ENCODE measurements at regions not wholly inside any gene's neighbourhood (a gene's known extent, or its start where the extent isn't known, plus 50 kb on each side); places are given as distances from the start of the nearest gene placed in this dataset.

DNA sequence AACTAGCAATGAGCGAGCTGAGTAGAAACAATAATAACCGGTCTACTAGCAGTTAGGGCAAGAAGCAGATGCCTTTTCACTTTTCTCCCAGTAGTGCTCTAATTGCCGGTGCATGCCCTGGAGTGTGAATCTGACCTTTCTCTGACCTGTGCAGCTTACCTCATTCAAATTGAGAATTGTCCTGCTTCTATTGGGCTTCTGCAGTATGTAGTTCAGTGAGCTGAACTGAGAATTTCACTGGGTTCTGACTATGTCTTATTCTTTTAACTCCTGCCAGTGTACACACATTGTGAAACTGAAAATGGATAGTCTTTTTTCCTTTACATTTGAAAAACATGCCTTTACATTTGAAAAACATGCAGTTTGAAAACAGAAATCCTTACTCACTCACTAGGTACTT is 157.9 kb upstream of the GRM3 start:
- TF ChIP-seq, protein P1, sequence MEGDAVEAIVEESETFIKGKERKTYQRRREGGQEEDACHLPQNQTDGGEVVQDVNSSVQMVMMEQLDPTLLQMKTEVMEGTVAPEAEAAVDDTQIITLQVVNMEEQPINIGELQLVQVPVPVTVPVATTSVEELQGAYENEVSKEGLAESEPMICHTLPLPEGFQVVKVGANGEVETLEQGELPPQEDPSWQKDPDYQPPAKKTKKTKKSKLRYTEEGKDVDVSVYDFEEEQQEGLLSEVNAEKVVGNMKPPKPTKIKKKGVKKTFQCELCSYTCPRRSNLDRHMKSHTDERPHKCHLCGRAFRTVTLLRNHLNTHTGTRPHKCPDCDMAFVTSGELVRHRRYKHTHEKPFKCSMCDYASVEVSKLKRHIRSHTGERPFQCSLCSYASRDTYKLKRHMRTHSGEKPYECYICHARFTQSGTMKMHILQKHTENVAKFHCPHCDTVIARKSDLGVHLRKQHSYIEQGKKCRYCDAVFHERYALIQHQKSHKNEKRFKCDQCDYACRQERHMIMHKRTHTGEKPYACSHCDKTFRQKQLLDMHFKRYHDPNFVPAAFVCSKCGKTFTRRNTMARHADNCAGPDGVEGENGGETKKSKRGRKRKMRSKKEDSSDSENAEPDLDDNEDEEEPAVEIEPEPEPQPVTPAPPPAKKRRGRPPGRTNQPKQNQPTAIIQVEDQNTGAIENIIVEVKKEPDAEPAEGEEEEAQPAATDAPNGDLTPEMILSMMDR (IDR thresholded peaks at IDR 0.05): no peak
- TF ChIP-seq ZFX (IDR thresholded peaks at IDR 0.05; ENCODE audit: borderline replicate concordance): no peak
